Dedifferentiated amniotic fluid mesenchymal stem cell (primary cell): ENCODE measurements at regions not wholly inside any gene's neighbourhood (a gene's known extent, or its start where the extent isn't known, plus 50 kb on each side); places are given as distances from the start of the nearest gene placed in this dataset.
"Not testable (repeated sequence)": the region's sequence is repeated elsewhere in the genome, so short reads cannot be mapped to it uniquely, and the experiment has no call there.

Experiments
- DNase-seq: peaks from one replicate; pipeline ENCODE4 v3.0.0-alpha.2; 2016; ENCODE audit errors: extremely low spot score

- no peak for DNase-seq
These were observed 1157.9 kb downstream of the TAF11L14 start for GRCh38 chr5:18792145-18792544.

- no peak for DNase-seq
These were observed 1163.0 kb downstream of the TAF11L14 start for GRCh38 chr5:18797222-18797621.

GRCh38 chr5:18798058-18798457 lies 1163.8 kb downstream of the TAF11L14 start:
- DNase-seq = no peak

GRCh38 chr5:18799482-18800128 lies 1165.3 kb downstream of the TAF11L14 start:
- DNase-seq = no peak

GRCh38 chr5:18800293-18801025 lies 1166.2 kb downstream of the TAF11L14 start:
- DNase-seq = no peak

GRCh38 chr5:18801413-18801812 lies 1167.2 kb downstream of the TAF11L14 start:
- not testable (repeated sequence) for DNase-seq

- no peak for DNase-seq
These were observed 1168.1 kb downstream of the TAF11L14 start for GRCh38 chr5:18802336-18802735.

GRCh38 chr5:18805376-18805775 lies 1171.1 kb downstream of the TAF11L14 start:
- DNase-seq = no peak

GRCh38 chr5:18807256-18808149 lies 1173.2 kb downstream of the TAF11L14 start:
- no peak for DNase-seq

GRCh38 chr5:18811661-18812060 lies 1176.3 kb downstream of the CDH18 start:
- DNase-seq = no peak

GRCh38 chr5:18828351-18828750 lies 1159.6 kb downstream of the CDH18 start:
- no peak for DNase-seq

- no peak for DNase-seq
These were observed 1158.5 kb downstream of the CDH18 start for GRCh38 chr5:18829539-18829938.

GRCh38 chr5:18850216-18850615 lies 1137.8 kb downstream of the CDH18 start:
- DNase-seq = no peak

GRCh38 chr5:18872978-18873377 lies 1115.0 kb downstream of the CDH18 start:
- DNase-seq = no peak

GRCh38 chr5:18876565-18876964 lies 1111.4 kb downstream of the CDH18 start:
- no peak for DNase-seq

GRCh38 chr5:18881615-18882014 lies 1106.4 kb downstream of the CDH18 start:
- no peak for DNase-seq

- no peak for DNase-seq
These were observed 1105.8 kb downstream of the CDH18 start for GRCh38 chr5:18882154-18882553.

- no peak for DNase-seq
These were observed 1099.2 kb downstream of the CDH18 start for GRCh38 chr5:18888821-18889220.

GRCh38 chr5:18900644-18901043 lies 1087.4 kb downstream of the CDH18 start:
- no peak for DNase-seq

GRCh38 chr5:18920966-18921365 lies 1067.0 kb downstream of the CDH18 start:
- DNase-seq = no peak

GRCh38 chr5:18932081-18932480 lies 1055.9 kb downstream of the CDH18 start:
- no peak for DNase-seq

GRCh38 chr5:18944771-18945170 lies 1043.2 kb downstream of the CDH18 start:
- DNase-seq = no peak
